OCI-LY7 (cell line): ENCODE measurements at regions not wholly inside any gene's neighbourhood (a gene's known extent, or its start where the extent isn't known, plus 50 kb on each side); places are given as distances from the start of the nearest gene placed in this dataset.

Source experiments
- BruUV-seq: library from RNA; stranded (reverse); fragments of 400-500 nt; replicated peaks from 2 replicates; lab custom pipeline; 2021; lab: Mats Ljungman, UMichigan
- CTCF ChIA-PET: fragments of 300-600 bp; sonication (Branson Sonifier 250); formaldehyde crosslinking; loops from one replicate; lab custom pipeline; 2022; ENCODE audit warnings: antibody characterized with exemption; ENCODE audit not compliant: unreplicated experiment; lab: Charles Lee
- POLR2A ChIA-PET: fragments of 300-600 bp; sonication (Branson Sonifier 250); formaldehyde crosslinking; loops from one replicate; lab custom pipeline; 2022; ENCODE audit warnings: antibody characterized with exemption; lab: Charles Lee
- DNase-seq: peaks from one replicate; pipeline ENCODE4 v3.0.0-alpha.2; 2015; ENCODE audit warnings: low spot score
- H2AFZ ChIP-seq: fragments of 200-600 bp; sonication (generic), shearing (Covaris generic); 2 replicates; pipeline ENCODE4 v1.6.1; 2014; ENCODE audit warnings: mild to moderate bottlenecking, antibody characterized with exemption, low read length, moderate library complexity
- H3K27ac ChIP-seq: fragments of 200-600 bp; sonication (generic); 2 replicates; pipeline ENCODE4 v1.5.1; 2014; ENCODE audit warnings: mixed run types, low read depth, mild to moderate bottlenecking, moderate library complexity, low read length, inconsistent platforms; ENCODE audit not compliant: poor library complexity, severe bottlenecking
- H3K36me3 ChIP-seq: fragments of 200-600 bp; sonication (generic); 2 replicates; pipeline ENCODE4 v1.6.1; 2014; ENCODE audit warnings: mild to moderate bottlenecking, antibody characterized with exemption, low read length, moderate library complexity, mixed read lengths; ENCODE audit not compliant: insufficient read depth
- H3K4me1 ChIP-seq: fragments of 200-600 bp; sonication (generic); 2 replicates; pipeline ENCODE4 v1.5.1; 2014; ENCODE audit warnings: mild to moderate bottlenecking, low read length; ENCODE audit not compliant: insufficient read depth, poor library complexity, severe bottlenecking
- H3K4me2 ChIP-seq: fragments of 200-600 bp; sonication (generic); 2 replicates; pipeline ENCODE4 v1.6.1; 2014; ENCODE audit warnings: mild to moderate bottlenecking, low read length
- H3K4me3 ChIP-seq: fragments of 200-600 bp; sonication (generic); 2 replicates; pipeline ENCODE4 v1.5.1; 2014; ENCODE audit warnings: mild to moderate bottlenecking, low read depth, low read length; ENCODE audit not compliant: poor library complexity, severe bottlenecking
- H3K79me2 ChIP-seq: fragments of 200-600 bp; sonication (generic); 2 replicates; pipeline ENCODE4 v1.6.1; 2016; ENCODE audit warnings: low read depth, mild to moderate bottlenecking, low read length, moderate library complexity, mixed read lengths; ENCODE audit not compliant: insufficient read depth
- H3K9me2 ChIP-seq: fragments of 200-600 bp; sonication (generic); 2 replicates; pipeline ENCODE4 v1.6.1; 2016; ENCODE audit warnings: mild to moderate bottlenecking, low read length, mixed read lengths; ENCODE audit not compliant: insufficient read depth
- H3K9me3 ChIP-seq: fragments of 200-600 bp; sonication (generic); 2 replicates; pipeline ENCODE4 v1.6.1; 2014; ENCODE audit warnings: mild to moderate bottlenecking, mixed run types, low read length, mixed read lengths
- H4K20me1 ChIP-seq: fragments of 200-600 bp; sonication (generic); 2 replicates; pipeline ENCODE4 v1.6.1; 2014; ENCODE audit warnings: mild to moderate bottlenecking, antibody characterized with exemption, low read length, moderate library complexity, mixed read lengths; ENCODE audit not compliant: insufficient read depth
- EZH2phosphoT487 ChIP-seq: fragments of 200-600 bp; sonication (generic); IDR thresholded peaks from 2 replicates; pipeline ENCODE4 v1.6.1; 2018; ENCODE audit warnings: low read depth, borderline replicate concordance, mild to moderate bottlenecking, mixed run types, antibody characterized with exemption, low read length, moderate library complexity, mixed read lengths
- intact Hi-C: fragments of 100-400 bp; cut with micrococcal nuclease; formaldehyde crosslinking; loops from one replicate; pipeline ENCODE4 v1.10.0; 2022; ENCODE audit not compliant: unreplicated experiment
- TF ChIP-seq, protein P1 (sequence below): fragments of 200-600 bp; sonication (generic); conservative IDR thresholded peaks from 2 replicates; pipeline ENCODE4 v1.5.1; 2014; ENCODE audit warnings: mild to moderate bottlenecking, antibody characterized with exemption, low read length, moderate library complexity, mixed read lengths

DNA sequence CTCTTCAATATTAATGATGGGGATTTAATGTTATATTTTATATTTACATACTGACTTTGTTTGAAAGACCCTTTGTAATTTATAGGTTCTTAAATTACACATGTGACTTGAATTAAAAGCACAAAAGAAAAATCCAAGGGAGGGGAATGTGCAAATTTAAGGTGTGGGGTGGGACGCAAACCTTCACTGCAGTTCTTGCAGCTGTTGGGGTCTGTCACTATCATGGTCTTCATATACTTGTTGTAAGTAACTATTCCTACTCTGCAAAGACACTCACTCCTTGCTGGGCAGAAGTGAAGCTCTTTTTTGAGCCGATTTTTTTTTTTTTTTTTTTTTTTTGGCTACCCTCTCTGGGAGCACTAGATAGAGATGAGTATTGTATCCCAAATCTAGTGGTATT is 505.3 kb downstream of the ARHGEF28 start:
- Histone ChIP-seq H3K4me1 (no peaks in the 10 kb centered on the region), H3K9me3 (no peaks in the 10 kb centered on the region), H3K4me3 (no peak overlapping the region), H3K79me2 (no peaks in the 10 kb centered on the region), H3K9me2 (no peaks in the 10 kb centered on the region), H3K4me2 (no peak overlapping the region), H3K27ac (no peak overlapping the region), H3K36me3 (no peaks in the 10 kb centered on the region), H4K20me1 (no peaks in the 10 kb centered on the region), H2AFZ (no peak overlapping the region)
- intact Hi-C loops: no loop called here
- ChIA-PET CTCF (no interaction called here), POLR2A (interaction anchor here (1.0 kb wide), 1 partner anchor 35 kb away, joined by 3 read pairs; no protein-coding TSS in a partner anchor)
- no peak for DNase-seq
- no TSS peak for BruUV-seq
- TF ChIP-seq, protein P1, sequence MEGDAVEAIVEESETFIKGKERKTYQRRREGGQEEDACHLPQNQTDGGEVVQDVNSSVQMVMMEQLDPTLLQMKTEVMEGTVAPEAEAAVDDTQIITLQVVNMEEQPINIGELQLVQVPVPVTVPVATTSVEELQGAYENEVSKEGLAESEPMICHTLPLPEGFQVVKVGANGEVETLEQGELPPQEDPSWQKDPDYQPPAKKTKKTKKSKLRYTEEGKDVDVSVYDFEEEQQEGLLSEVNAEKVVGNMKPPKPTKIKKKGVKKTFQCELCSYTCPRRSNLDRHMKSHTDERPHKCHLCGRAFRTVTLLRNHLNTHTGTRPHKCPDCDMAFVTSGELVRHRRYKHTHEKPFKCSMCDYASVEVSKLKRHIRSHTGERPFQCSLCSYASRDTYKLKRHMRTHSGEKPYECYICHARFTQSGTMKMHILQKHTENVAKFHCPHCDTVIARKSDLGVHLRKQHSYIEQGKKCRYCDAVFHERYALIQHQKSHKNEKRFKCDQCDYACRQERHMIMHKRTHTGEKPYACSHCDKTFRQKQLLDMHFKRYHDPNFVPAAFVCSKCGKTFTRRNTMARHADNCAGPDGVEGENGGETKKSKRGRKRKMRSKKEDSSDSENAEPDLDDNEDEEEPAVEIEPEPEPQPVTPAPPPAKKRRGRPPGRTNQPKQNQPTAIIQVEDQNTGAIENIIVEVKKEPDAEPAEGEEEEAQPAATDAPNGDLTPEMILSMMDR: no peak
- TF ChIP-seq EZH2phosphoT487: no peak

DNA sequence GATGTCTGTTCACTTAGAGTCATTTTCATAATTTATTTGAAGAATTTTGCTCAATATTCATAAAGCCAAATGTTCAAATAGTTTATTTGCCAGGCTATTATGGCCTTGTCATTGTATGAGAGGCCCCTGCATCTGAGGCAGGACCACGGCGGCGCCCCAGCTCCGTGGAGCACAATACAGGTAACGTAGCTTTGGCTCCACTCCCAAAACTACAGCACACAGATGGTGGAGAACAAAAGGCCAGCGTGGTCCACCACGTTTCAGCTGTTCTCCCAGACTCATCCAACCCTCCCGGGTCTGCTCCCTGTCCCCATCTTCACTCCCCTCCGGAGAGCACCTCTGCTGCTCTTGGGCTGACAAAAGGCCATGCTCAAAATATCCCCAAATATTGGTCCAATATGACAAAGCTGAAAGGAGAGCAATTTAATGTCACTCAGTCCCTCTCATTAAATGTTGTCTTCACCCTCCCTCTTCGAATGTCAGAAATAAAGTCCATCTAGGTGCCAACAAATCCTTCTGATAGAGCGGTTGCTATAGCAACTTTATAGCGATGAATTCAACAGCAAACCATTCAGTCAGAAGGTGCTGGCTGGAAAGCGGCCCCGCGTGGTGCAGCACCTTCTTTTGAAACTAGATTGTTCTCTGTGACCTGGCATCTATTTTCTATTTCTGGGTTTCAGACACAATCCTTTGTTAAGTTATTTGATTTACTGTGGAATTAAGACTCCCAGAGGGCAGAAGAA is 504.3 kb downstream of the ARHGEF28 start:
- Histone ChIP-seq H2AFZ (no peak overlapping the region), H3K36me3 (no peaks in the 10 kb centered on the region), H3K4me1 (no peaks in the 10 kb centered on the region), H3K4me3 (no peak overlapping the region), H3K9me3 (no peaks in the 10 kb centered on the region), H4K20me1 (no peaks in the 10 kb centered on the region), H3K4me2 (no peak overlapping the region), H3K9me2 (no peaks in the 10 kb centered on the region), H3K79me2 (no peaks in the 10 kb centered on the region), H3K27ac (no peak overlapping the region)
- CTCF ChIA-PET: no interaction called here
- no TSS peak for BruUV-seq
- DNase-seq: no peak
- POLR2A ChIA-PET: interaction anchor here (0.6 kb wide), 1 partner anchor 1602 kb away, joined by 3 read pairs; no protein-coding TSS in a partner anchor
- TF ChIP-seq, protein P1: no peak
- no peak for TF ChIP-seq EZH2phosphoT487
- intact Hi-C loops: no loop called here
